GM23248 (cell line): ENCODE measurements at regions not wholly inside any gene's neighbourhood (a gene's known extent, or its start where the extent isn't known, plus 50 kb on each side); places are given as distances from the start of the nearest gene placed in this dataset.

Experiments
- DNase-seq: peaks from one replicate; pipeline ENCODE4 v3.0.0-alpha.2; 2015
- H2AFZ ChIP-seq: fragments of 200-600 bp; sonication (generic); 2 replicates; pipeline ENCODE4 v1.6.1; 2016; ENCODE audit warnings: antibody characterized with exemption
- H3F3A ChIP-seq: fragments of 200-600 bp; sonication (generic); 2 replicates; pipeline ENCODE4 v1.6.1; 2016; ENCODE audit warnings: mild to moderate bottlenecking, antibody characterized with exemption, mixed run types; ENCODE audit not compliant: insufficient read depth
- H3K27ac ChIP-seq: fragments of 200-600 bp; sonication (generic); 2 replicates; pipeline ENCODE4 v1.5.1; 2016; ENCODE audit warnings: mild to moderate bottlenecking
- H3K27me3 ChIP-seq: fragments of 200-600 bp; sonication (generic); replicated peaks from 2 replicates; pipeline ENCODE4 v1.6.1; 2016; ENCODE audit warnings: mild to moderate bottlenecking; ENCODE audit not compliant: insufficient read depth
- H3K36me3 ChIP-seq: fragments of 200-600 bp; sonication (generic); 2 replicates; pipeline ENCODE4 v1.6.1; 2016; ENCODE audit warnings: low read depth, mild to moderate bottlenecking
- H3K4me1 ChIP-seq: fragments of 200-600 bp; sonication (generic); 2 replicates; pipeline ENCODE4 v1.6.1; 2016; ENCODE audit warnings: mild to moderate bottlenecking; ENCODE audit not compliant: insufficient read depth
- H3K4me2 ChIP-seq: fragments of 200-600 bp; sonication (generic); one replicate; pipeline ENCODE4 v1.6.1; 2016; ENCODE audit warnings: mild to moderate bottlenecking; ENCODE audit not compliant: unreplicated experiment
- H3K4me3 ChIP-seq: fragments of 200-600 bp; sonication (generic); 2 replicates; pipeline ENCODE4 v1.5.1; 2016; ENCODE audit warnings: mild to moderate bottlenecking
- H3K79me2 ChIP-seq: fragments of 200-600 bp; sonication (generic); 2 replicates; pipeline ENCODE4 v1.6.1; 2016; ENCODE audit warnings: mild to moderate bottlenecking; ENCODE audit not compliant: insufficient read depth
- H3K9ac ChIP-seq: fragments of 200-600 bp; sonication (generic); 2 replicates; pipeline ENCODE4 v1.6.1; 2016; ENCODE audit warnings: mild to moderate bottlenecking
- H3K9me2 ChIP-seq: fragments of 200-600 bp; sonication (generic); 2 replicates; pipeline ENCODE4 v1.6.1; 2016; ENCODE audit warnings: mixed run types, mild to moderate bottlenecking, moderate library complexity; ENCODE audit not compliant: insufficient read depth
- H3K9me3 ChIP-seq: fragments of 200-600 bp; sonication (generic); one replicate; pipeline ENCODE4 v1.6.1; 2017; ENCODE audit warnings: low read depth
- H4K20me1 ChIP-seq: fragments of 200-600 bp; sonication (generic); 2 replicates; pipeline ENCODE4 v1.6.0; 2016; ENCODE audit not compliant: insufficient read depth
- EZH2 ChIP-seq: fragments of 200-600 bp; sonication (generic); IDR thresholded peaks from 2 replicates; pipeline ENCODE4 v1.6.1; 2018; ENCODE audit warnings: antibody characterized with exemption, mild to moderate bottlenecking; ENCODE audit not compliant: insufficient read depth, poor library complexity, severe bottlenecking
- EZH2phosphoT487 ChIP-seq: fragments of 200-600 bp; sonication (generic); IDR thresholded peaks from 2 replicates; pipeline ENCODE4 v1.6.1; 2018; ENCODE audit warnings: antibody characterized with exemption, moderate library complexity, mild to moderate bottlenecking, low read depth; ENCODE audit not compliant: insufficient read depth
- WGBS, 2 experiments: methylation state at CpG; one replicate each; pipeline ENCODE4 v1.1.6; 2015 to 2017; ENCODE audit warnings: low lambda C conversion rate in 2 of 2, low coverage in 1 of 2; ENCODE audit errors: missing lambda C conversion rate in 2 of 2; 5-methylcytosine and 5-hydroxymethylcytosine counted together
- in situ Hi-C: fragments of 300-500 bp; cut with MboI; formaldehyde crosslinking; loops from 2 replicates; pipeline ENCODE4 v1.15.0; 2020

GRCh38 chr16:63223851-63224250 is 1187.6 kb upstream of the CDH8 start:
- no peak for TF ChIP-seq EZH2
- no peak for TF ChIP-seq EZH2phosphoT487
- Histone ChIP-seq H3K4me1 (no peaks in the 10 kb centered on the region), H3K4me2 (no peak overlapping the region), H3K9me2 (no peaks in the 10 kb centered on the region), H3K27ac (no peak overlapping the region), H2AFZ (no peak overlapping the region), H3K36me3 (no peaks in the 10 kb centered on the region), H4K20me1 (no peaks in the 10 kb centered on the region), H3K9ac (no peak overlapping the region), H3K27me3 (no peaks in the 10 kb centered on the region), H3K4me3 (no peak overlapping the region), H3F3A (no peaks in the 10 kb centered on the region), H3K9me3 (no peaks in the 10 kb centered on the region), H3K79me2 (no peaks in the 10 kb centered on the region)
- DNase-seq, result no peak
- in situ Hi-C loops, result no loop called here
- 38 to 40% methylated on average over 1 of the region's 1 CpG for WGBS, 2 experiments

GRCh38 chr16:63216696-63217423 is 1180.6 kb upstream of the CDH8 start:
- Histone ChIP-seq H3K4me1 (no peaks in the 10 kb centered on the region), H3K9ac (no peak overlapping the region), H3K79me2 (no peaks in the 10 kb centered on the region), H3F3A (no peaks in the 10 kb centered on the region), H3K4me3 (no peak overlapping the region), H3K4me2 (no peak overlapping the region), H2AFZ (no peak overlapping the region), H3K9me2 (no peaks in the 10 kb centered on the region), H3K27me3 (no peaks in the 10 kb centered on the region), H3K9me3 (no peaks in the 10 kb centered on the region), H4K20me1 (no peaks in the 10 kb centered on the region), H3K27ac (no peak overlapping the region), H3K36me3 (no peaks in the 10 kb centered on the region)
- no peak for DNase-seq
- 6 to 8% methylated on average over 2 of the region's 2 CpGs for WGBS, 2 experiments
- TF ChIP-seq EZH2phosphoT487, result no peak
- no peak for TF ChIP-seq EZH2
- in situ Hi-C loops, result no loop called here

GRCh38 chr16:63201851-63202250 is 1165.6 kb upstream of the CDH8 start:
- Histone ChIP-seq H3K9me3 (no peaks in the 10 kb centered on the region), H2AFZ (no peak overlapping the region), H3K4me3 (no peak overlapping the region), H3K36me3 (no peaks in the 10 kb centered on the region), H3K4me2 (no peak overlapping the region), H4K20me1 (no peaks in the 10 kb centered on the region), H3F3A (no peaks in the 10 kb centered on the region), H3K9me2 (no peaks in the 10 kb centered on the region), H3K4me1 (no peaks in the 10 kb centered on the region), H3K9ac (no peak overlapping the region), H3K27ac (no peak overlapping the region), H3K79me2 (no peaks in the 10 kb centered on the region), H3K27me3 (no peaks in the 10 kb centered on the region)
- DNase-seq, result no peak
- in situ Hi-C loops, result no loop called here
- TF ChIP-seq EZH2 (no peak), EZH2phosphoT487 (no peak)

GRCh38 chr16:63200940-63201339 is 1164.7 kb upstream of the CDH8 start:
- H4K20me1 ChIP-seq, result no peaks in the 10 kb centered on the region
- H3F3A ChIP-seq, result no peaks in the 10 kb centered on the region
- no peaks in the 10 kb centered on the region for H3K36me3 ChIP-seq
- H3K27me3 ChIP-seq, result no peaks in the 10 kb centered on the region
- H3K79me2 ChIP-seq, result no peaks in the 10 kb centered on the region
- no peak overlapping the region for H3K4me3 ChIP-seq
- 2 to 5% methylated on average over 2 of the region's 2 CpGs for WGBS, 2 experiments
- no peaks in the 10 kb centered on the region for H3K9me2 ChIP-seq
- no peak overlapping the region for H2AFZ ChIP-seq
- H3K27ac ChIP-seq, result no peak overlapping the region
- no peak overlapping the region for H3K9ac ChIP-seq
- in situ Hi-C loops, result no loop called here
- no peak for DNase-seq
- no peak overlapping the region for H3K4me2 ChIP-seq
- no peak for TF ChIP-seq EZH2
- no peak for TF ChIP-seq EZH2phosphoT487
- H3K4me1 ChIP-seq, result no peaks in the 10 kb centered on the region
- H3K9me3 ChIP-seq, result no peaks in the 10 kb centered on the region

- no peaks in the 10 kb centered on the region for H3K79me2 ChIP-seq
- H3K4me1 ChIP-seq, result no peaks in the 10 kb centered on the region
- no peaks in the 10 kb centered on the region for H3K9me2 ChIP-seq
- WGBS, 2 experiments, result 1 to 2% methylated on average over 4 of the region's 4 CpGs
- in situ Hi-C loops, result no loop called here
- H3K27ac ChIP-seq, result no peak overlapping the region
- H4K20me1 ChIP-seq, result no peaks in the 10 kb centered on the region
- H3K4me3 ChIP-seq, result no peak overlapping the region
- H3F3A ChIP-seq, result no peaks in the 10 kb centered on the region
- H2AFZ ChIP-seq, result no peak overlapping the region
- TF ChIP-seq EZH2phosphoT487 (no peak), EZH2 (no peak)
- H3K9ac ChIP-seq, result no peak overlapping the region
- no peaks in the 10 kb centered on the region for H3K9me3 ChIP-seq
- no peaks in the 10 kb centered on the region for H3K36me3 ChIP-seq
- H3K4me2 ChIP-seq, result no peak overlapping the region
- no peaks in the 10 kb centered on the region for H3K27me3 ChIP-seq
- DNase-seq, result no peak
These were observed 1159.1 kb upstream of the CDH8 start for GRCh38 chr16:63195336-63195735.
